Keratinocyte (primary cell): ENCODE measurements at regions not wholly inside any gene's neighbourhood (a gene's known extent, or its start where the extent isn't known, plus 50 kb on each side); places are given as distances from the start of the nearest gene placed in this dataset.

Experiments used
- DNase-seq: peaks from one replicate; pipeline ENCODE4 v3.0.0-alpha.2; 2011; ENCODE audit warnings: low read depth, missing footprints, low spot score
- FAIRE-seq: peaks from 2 replicates; lab custom pipeline; 2011; peaks lifted over from hg19 to GRCh38; lab: Jason Lieb, UNC
- H2AFZ ChIP-seq: 2 replicates; pipeline ENCODE4 v1.6.0; 2012; ENCODE audit warnings: low read length, control low read depth, inconsistent platforms; ENCODE audit not compliant: control insufficient read depth
- H3K27ac ChIP-seq: 2 replicates; pipeline ENCODE4 v1.5.1; 2011; ENCODE audit warnings: low read length; ENCODE audit not compliant: control insufficient read depth, insufficient read depth
- H3K27me3 ChIP-seq: 3 replicates; pipeline ENCODE4 v1.6.0; 2011; ENCODE audit warnings: low read length; ENCODE audit not compliant: control insufficient read depth, insufficient read depth; ENCODE audit errors: extremely low read depth
- H3K36me3 ChIP-seq, 2 experiments: 2 replicates in 1 of 2; 3 replicates in 1 of 2; pipeline ENCODE4 v1.5.1; 2011; ENCODE audit warnings: low read length in 2 of 2, mild to moderate bottlenecking in 1 of 2; ENCODE audit not compliant: control insufficient read depth in 2 of 2, insufficient read depth in 2 of 2; ENCODE audit errors: extremely low read depth in 1 of 2
- H3K4me1 ChIP-seq: 3 replicates; pipeline ENCODE4 v1.5.1; 2011; ENCODE audit warnings: low read length; ENCODE audit not compliant: control insufficient read depth, insufficient read depth; ENCODE audit errors: extremely low read depth
- H3K4me2 ChIP-seq: 3 replicates; pipeline ENCODE4 v1.6.0; 2011; ENCODE audit warnings: low read depth, low read length; ENCODE audit not compliant: control insufficient read depth, insufficient read depth; ENCODE audit errors: extremely low read depth
- H3K4me3 ChIP-seq, 3 experiments: fragments of 200-600 bp in 1 of 3; sonication (generic) in 1 of 3; 2 replicates in 2 of 3; 3 replicates in 1 of 3; pipeline ENCODE4 v1.5.1; 2011 to 2016; ENCODE audit warnings: low read length in 3 of 3, mild to moderate bottlenecking in 3 of 3, control low read depth in 2 of 3, inconsistent platforms in 1 of 3, low read depth in 1 of 3, mixed read lengths in 1 of 3, mixed run types in 1 of 3, moderate library complexity in 1 of 3; ENCODE audit not compliant: control insufficient read depth in 2 of 3, insufficient read depth in 2 of 3; ENCODE audit errors: extremely low read depth in 1 of 3
- H3K79me2 ChIP-seq: 2 replicates; pipeline ENCODE4 v1.6.0; 2012; ENCODE audit warnings: low read length; ENCODE audit not compliant: control insufficient read depth, insufficient read depth
- H3K9ac ChIP-seq: 3 replicates; pipeline ENCODE4 v1.6.0; 2011; ENCODE audit warnings: low read length; ENCODE audit not compliant: control insufficient read depth, insufficient read depth; ENCODE audit errors: extremely low read depth
- H3K9me1 ChIP-seq: 3 replicates; pipeline ENCODE4 v1.6.0; 2011; ENCODE audit warnings: low read length; ENCODE audit not compliant: control insufficient read depth, insufficient read depth; ENCODE audit errors: extremely low read depth
- H3K9me3 ChIP-seq: 2 replicates; pipeline ENCODE4 v1.5.1; 2012; ENCODE audit warnings: low read depth, low read length; ENCODE audit not compliant: control insufficient read depth
- H4K20me1 ChIP-seq: 3 replicates; pipeline ENCODE4 v1.6.0; 2011; ENCODE audit warnings: low read length; ENCODE audit not compliant: control insufficient read depth, insufficient read depth; ENCODE audit errors: extremely low read depth
- EZH2 ChIP-seq: IDR thresholded peaks from one replicate; pipeline ENCODE4 v1.6.1; 2012; ENCODE audit warnings: inconsistent platforms, mild to moderate bottlenecking, low read length, moderate library complexity
- dilution Hi-C: fragments of 300-500 bp; cut with MboI; formaldehyde crosslinking; loops from one replicate; pipeline ENCODE4 v1.7.0; 2020; ENCODE audit warnings: low sequenced_read_pairs; ENCODE audit not compliant: extremely low pct_ligation_motif_present
- TF ChIP-seq, protein P1 (sequence below), 3 experiments: IDR thresholded peaks in 1 of 3; conservative IDR thresholded peaks in 1 of 3; optimal IDR thresholded peaks in 1 of 3; 2 replicates in 2 of 3; 3 replicates in 1 of 3; pipeline versions ENCODE3 to v1.5.1; 2011; ENCODE audit warnings: low read length in 3 of 3, mild to moderate bottlenecking in 3 of 3, moderate library complexity in 2 of 3, control low read depth in 1 of 3, inconsistent platforms in 1 of 3; ENCODE audit not compliant: insufficient read depth in 2 of 3; ENCODE audit errors: extremely low read depth in 1 of 3

DNA sequence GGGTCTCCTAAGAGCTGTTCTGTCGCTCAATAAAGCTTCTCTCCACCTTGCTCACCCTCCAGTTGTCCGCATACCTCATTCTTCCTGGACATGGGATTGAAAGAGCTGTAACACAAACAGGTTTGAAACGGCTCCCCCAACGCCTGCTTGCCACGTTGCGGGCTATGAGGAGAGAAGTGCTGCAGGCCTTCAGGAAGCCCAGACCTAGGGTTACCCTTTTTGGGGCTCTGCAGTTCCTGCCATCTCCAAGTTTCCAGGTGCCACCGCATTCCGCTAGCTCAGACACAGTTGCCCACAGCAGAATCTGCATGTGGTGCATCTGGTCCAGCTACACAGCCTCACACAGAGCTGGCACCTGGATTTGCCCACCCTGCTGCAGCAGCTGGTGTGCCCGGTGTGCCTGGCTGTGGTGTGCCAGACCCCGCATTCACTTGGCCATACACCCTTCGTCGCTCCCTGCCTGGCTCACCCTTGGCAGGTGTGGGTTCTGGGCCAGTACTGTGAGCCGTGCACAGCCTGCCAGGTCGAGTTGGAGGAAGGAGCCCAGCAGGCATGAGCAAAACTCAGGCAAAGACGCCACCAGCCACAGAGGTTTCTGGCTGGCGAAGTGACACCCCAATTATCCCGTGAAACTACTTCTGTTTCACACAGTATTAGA is 253.2 kb upstream of the SEMA3A start:
- no peaks in the 10 kb centered on the region for H3K36me3 ChIP-seq
- H2AFZ ChIP-seq, result no peak overlapping the region
- H3K9me1 ChIP-seq, result no peaks in the 10 kb centered on the region
- no peak overlapping the region for H3K27ac ChIP-seq
- TF ChIP-seq EZH2, result no peak
- TF ChIP-seq, protein P1, sequence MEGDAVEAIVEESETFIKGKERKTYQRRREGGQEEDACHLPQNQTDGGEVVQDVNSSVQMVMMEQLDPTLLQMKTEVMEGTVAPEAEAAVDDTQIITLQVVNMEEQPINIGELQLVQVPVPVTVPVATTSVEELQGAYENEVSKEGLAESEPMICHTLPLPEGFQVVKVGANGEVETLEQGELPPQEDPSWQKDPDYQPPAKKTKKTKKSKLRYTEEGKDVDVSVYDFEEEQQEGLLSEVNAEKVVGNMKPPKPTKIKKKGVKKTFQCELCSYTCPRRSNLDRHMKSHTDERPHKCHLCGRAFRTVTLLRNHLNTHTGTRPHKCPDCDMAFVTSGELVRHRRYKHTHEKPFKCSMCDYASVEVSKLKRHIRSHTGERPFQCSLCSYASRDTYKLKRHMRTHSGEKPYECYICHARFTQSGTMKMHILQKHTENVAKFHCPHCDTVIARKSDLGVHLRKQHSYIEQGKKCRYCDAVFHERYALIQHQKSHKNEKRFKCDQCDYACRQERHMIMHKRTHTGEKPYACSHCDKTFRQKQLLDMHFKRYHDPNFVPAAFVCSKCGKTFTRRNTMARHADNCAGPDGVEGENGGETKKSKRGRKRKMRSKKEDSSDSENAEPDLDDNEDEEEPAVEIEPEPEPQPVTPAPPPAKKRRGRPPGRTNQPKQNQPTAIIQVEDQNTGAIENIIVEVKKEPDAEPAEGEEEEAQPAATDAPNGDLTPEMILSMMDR (optimal IDR thresholded peaks at IDR 0.05 in 1 of 3, IDR thresholded peaks at IDR 0.05 in 1 of 3, conservative IDR thresholded peaks at IDR 0.05 in 1 of 3; ENCODE audit: extremely low read depth in 1 of 3, insufficient read depth in 2 of 3, low read length in 3 of 3), result no peak
- H3K27me3 ChIP-seq, result no peaks in the 10 kb centered on the region
- H3K4me1 ChIP-seq, result no peaks in the 10 kb centered on the region
- no peak overlapping the region for H3K9ac ChIP-seq
- dilution Hi-C loops, result no loop called here
- no peaks in the 10 kb centered on the region for H3K9me3 ChIP-seq
- H4K20me1 ChIP-seq, result no peaks in the 10 kb centered on the region
- FAIRE-seq (no peak), DNase-seq (no peak)
- H3K4me2 ChIP-seq, result no peak overlapping the region
- no peak overlapping the region for H3K4me3 ChIP-seq
- no peaks in the 10 kb centered on the region for H3K79me2 ChIP-seq

DNA sequence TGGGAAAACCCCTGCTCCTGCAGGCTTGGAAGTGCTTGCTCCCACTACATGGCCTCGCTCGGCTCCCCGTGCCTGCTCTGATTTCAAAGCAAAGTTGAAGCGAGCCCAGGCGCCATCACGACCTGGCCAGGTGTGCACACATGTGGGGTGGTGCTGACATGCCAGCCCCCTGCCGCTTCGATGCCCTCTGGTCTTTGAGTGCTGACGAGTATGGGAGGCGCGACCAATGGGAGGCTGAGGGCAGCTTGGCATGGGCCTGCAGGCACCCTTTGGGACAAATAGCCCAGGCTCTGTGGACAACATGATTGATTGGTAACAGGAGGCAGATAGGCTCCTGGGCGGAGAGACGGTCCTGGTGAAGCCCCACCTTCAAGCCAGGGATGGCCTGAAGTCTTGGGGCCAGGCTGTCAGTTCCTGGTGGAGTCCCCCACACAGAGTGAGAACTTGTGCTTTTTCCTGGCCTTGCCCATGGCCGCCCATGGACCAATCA is 252.4 kb upstream of the SEMA3A start:
- TF ChIP-seq, protein P1 (optimal IDR thresholded peaks at IDR 0.05 in 1 of 3, IDR thresholded peaks at IDR 0.05 in 1 of 3, conservative IDR thresholded peaks at IDR 0.05 in 1 of 3; ENCODE audit: extremely low read depth in 1 of 3, insufficient read depth in 2 of 3, low read length in 3 of 3), result no peak
- TF ChIP-seq EZH2, result no peak
- H3K4me1 ChIP-seq, result no peaks in the 10 kb centered on the region
- DNase-seq (no peak), FAIRE-seq (no peak)
- no peaks in the 10 kb centered on the region for H3K27me3 ChIP-seq
- H2AFZ ChIP-seq, result no peak overlapping the region
- no peak overlapping the region for H3K9ac ChIP-seq
- H3K4me2 ChIP-seq, result no peak overlapping the region
- H3K27ac ChIP-seq, result no peak overlapping the region
- H3K36me3 ChIP-seq, result no peaks in the 10 kb centered on the region
- H4K20me1 ChIP-seq, result no peaks in the 10 kb centered on the region
- no peaks in the 10 kb centered on the region for H3K79me2 ChIP-seq
- H3K9me3 ChIP-seq, result no peaks in the 10 kb centered on the region
- no peak overlapping the region for H3K4me3 ChIP-seq
- no peaks in the 10 kb centered on the region for H3K9me1 ChIP-seq
- dilution Hi-C loops, result no loop called here
